Umbilical cord (tissue), 1 donor: ENCODE measurements at regions not wholly inside any gene's neighbourhood (a gene's known extent, or its start where the extent isn't known, plus 50 kb on each side); places are given as distances from the start of the nearest gene placed in this dataset.

Source experiments
- DNase-seq: peaks from one replicate; pipeline ENCODE4 v3.0.0-alpha.2; 2015; ENCODE audit warnings: low spot score

DNA sequence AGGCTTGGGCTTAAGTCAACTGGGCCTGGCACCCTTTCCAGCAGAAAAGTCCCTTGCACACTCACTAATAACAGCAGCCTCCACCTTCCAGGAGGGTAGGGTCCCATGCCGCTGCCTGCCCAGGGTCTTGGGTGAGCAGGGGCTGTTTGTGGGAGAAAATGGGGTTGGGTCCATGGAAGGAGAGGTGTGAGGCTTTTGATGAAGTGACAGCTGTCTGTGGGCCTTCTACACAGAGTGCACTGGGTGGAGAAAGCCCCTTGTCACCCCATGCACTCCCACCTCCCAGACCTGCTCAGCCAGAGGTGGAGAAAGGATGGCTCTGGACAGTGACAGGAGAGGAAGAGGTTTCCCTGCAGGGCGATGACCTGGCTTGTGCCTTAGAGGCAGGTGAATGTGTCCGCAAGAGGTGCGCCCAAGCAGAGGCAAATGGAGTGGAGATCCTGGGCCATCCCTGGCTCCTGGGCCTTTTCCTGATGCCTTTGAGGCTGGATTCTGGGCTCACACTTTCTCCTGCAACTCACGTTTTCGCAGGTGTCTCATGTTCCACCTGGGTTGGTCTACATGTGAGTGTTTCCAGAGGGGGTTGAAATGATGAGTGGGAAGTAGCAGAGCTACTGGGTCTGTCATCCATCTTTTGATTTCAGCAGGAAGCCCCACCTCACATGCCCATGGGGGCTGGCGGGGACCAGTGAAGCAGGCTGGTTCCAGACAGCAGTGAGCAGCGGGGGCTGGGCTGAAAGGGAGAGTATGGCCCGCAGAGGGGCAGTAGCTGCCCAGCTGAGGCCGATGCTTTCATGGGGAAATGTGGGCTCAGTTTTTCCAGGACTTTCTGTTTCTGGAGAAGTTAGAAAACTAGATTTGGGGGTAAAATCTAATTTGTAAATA lies 85.2 kb upstream of the PRR23E start:
- no peak for DNase-seq

DNA sequence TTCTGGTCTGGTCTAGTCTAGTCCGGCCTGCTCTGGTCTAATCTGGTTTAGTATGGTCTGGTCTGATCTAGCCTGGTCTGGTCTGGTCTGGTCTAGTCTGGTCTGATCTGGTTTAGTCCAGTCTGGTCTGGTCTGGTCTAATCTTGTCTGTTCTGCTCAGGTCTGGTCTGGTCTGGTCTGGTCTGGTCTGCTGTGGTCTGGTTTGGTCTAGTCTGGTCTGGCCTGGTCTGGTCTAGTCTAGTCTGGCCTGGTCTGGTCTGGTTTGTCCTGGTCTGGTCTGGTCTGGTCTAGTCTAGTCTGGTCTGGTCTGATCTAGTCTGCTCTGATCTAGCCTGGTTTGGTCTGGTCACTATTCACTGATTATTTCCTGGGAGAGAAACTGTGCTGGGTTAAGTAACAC lies 84.1 kb upstream of the PRR23E start:
- no peak for DNase-seq

DNA sequence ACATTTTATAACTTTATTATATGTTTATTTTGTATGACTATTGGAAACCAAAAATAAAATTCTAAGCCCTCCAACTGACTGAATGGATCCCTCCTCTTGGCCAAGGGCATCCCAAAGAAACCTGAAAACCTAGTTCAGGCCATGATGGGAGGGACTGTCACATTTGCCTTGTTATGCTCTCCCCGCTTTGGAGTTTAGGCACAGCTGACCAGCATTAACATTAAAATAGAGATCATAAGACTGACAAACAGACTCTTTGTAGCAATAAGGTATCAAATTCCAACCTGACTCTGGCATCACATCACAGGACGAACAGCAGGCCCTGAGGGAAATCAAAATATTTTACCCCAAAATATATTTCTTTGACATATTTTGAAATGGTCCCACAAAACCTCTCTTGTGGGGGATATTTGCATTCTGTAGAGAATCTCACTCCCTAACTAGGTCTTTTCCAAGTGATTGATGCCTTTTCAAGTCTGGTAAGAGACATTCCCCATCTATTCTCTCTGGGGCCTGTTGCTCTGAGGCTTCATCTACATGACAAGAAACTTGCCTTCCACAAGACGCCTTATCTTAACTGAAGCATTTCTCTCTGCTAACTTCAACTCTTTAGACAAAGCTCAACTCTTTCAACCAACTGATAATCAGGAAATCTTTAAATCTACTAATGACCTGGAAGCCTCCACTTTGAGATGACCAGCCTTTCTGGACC lies 81.8 kb upstream of the PRR23E start:
- DNase-seq: no peak

DNA sequence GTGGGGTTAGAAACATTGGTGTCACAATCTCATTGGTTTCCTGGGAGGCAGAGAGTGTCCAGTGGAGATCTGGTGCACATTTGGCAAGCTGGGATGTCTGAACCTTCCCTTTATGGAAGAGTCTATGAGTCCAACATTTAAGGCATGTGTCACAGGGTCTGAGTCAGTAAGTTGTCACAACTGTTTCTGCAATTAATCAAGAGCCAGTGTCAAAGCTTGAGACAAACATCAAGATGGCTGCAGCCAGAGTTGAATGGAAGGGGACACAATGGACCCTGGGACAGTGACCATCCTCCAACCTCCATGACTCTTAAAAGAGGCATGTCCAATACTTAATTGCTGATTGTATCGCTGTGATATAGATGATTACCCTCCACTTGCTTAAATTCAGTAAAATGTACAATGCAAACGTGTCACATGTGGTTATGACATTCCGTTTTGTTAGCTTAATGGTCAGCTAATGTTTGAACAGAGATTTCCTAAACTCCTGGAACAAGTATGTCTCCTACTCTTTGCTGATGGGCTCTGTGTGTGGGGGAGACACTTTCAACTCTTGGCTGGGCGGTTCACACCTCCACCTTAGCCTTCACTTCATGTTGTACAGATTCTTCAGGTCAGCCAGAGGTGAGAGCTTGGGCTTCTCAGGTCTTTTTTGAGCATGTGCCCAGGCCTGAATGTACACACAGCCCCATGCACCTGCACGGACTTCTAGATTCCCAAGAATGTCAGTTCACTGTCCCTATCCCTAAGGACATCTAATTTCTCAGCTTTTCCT lies 79.9 kb upstream of the PRR23E start:
- no peak for DNase-seq

DNA sequence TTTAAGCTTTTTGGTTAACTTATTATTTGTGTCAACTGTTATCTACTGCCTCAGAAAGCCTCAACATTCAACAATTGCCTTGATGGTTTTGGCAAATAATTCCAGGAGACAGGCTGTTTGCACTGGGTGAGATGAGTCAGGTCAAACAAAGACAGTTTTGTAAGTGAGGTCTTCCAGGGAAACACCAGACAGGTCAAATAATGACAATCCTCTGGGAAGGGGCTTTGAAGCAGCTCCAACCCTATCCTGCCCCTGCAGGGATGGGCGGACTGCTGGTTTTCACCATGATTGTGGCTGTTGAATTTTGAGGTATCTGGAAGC lies 79.4 kb upstream of the PRR23E start:
- DNase-seq: no peak

DNA sequence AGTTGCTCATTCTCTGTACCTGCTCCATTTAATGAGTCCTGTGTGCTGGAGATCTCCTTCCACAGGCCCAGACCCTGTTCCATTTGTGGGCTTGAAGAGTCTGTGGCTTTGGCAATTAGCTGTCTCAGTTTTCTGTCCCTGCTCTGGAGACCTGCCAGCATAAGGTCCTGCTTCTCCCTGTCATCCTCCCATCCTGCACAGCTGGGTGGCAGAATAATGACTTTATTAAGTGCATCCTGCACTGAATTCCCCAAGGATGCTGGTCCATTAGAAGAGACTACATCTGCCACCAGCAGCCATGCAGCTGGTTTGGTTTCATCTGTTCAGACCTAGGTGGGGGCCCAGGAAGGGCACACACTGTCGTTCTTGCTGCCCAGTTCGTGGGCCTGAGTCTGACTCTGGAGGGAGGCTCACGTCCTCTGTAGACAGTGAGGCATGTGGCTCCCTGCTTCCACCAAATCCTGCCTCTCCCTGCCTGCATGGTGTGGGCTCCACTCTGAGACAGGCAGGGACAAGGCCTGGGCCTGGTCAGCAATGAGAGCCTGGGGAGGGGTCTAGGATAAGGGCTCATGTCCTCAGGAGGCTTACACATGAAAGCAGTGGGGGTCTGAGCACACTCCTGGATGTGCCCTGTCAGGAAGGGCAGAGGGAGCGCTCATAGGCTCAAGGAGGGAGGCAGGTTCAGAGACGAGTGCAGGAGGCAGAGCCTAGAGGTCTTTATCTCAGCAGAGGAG lies 78.4 kb upstream of the PRR23E start:
- DNase-seq: no peak

DNA sequence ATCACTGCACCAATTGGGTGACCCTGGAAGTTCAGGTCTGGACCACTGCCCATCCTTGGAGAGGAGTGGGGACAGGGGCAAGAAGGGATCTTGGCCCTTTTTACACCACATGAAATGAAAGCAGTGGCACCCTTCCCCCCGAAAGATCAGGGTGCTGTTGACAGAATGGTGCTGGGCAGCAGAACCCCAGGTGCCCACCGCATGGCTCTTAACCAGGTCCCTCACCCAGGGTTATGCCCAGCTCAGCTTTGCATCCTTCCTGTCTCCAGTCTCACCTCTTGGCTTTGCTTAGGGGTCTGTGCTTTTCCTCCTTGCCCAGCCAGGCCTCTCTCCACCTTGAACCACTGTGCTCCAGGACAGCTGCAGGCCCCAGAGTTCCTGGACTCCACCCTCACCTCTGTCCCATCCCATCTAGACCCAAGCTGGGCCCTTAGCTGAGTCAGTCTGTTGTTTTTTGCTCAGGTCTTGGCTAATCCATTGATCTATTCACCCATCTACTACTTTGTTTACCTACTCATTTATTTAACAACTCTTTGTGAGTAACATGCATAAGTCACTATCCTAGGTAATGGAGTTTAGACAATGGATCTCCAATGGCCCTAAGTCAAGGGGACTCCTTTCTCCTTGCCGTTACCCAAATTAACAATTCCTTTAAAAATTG lies 77.1 kb upstream of the PRR23E start:
- no peak for DNase-seq

DNA sequence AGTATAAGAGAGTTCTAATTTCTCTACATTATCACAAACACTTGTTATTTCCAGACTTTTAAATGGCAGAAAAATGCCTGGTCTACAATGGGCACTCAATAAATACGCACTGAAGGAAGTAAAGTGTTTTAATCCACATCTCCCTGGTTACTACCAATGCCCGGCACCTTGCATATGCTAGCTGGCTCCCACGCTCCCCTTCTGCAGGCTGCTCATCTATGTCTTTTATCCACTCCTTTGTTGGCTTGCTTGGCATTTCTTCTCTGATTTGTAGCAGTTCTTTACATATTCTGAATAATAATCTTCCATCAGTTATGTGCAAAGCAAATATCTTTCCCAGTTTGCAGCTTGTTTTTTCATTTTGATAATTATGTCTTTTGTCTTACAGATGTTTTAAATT lies 74.6 kb upstream of the PRR23E start:
- DNase-seq: no peak

DNA sequence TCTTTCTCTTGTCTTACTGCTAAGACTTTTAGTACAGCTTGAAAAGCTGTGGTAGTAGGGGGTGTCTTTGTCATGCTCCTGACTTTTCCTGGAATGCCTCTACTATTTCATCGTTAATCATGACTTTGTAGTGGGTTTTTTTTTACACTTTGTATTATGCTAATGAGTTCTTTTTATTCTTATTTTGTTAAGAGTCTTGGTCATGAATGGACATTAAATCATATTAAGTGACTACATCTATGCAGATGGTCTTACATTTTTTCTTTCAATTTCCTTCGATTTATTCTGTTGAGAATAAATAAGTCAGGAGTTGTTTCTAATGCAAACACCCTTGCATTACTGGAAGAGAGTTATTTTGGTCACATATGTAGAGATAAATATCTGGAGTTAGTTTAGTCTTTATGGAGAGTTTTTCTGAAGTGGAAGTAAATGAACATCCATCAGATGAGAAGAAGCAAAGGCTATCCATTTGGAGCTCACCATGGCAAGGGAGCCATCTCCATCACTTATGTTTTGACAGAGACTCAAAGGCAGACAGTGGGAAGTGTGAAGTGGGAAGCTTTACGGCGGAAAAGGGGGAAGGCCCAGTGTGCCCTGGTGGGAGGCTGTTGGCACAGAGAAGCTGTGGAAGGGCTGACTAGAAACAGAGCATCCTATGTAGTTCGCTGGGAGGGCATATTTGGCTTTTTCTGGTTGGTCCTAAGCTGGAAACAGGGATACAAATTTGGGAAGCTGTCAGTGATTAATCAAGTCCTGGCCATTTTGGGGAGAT lies 73.1 kb upstream of the PRR23E start:
- no peak for DNase-seq

DNA sequence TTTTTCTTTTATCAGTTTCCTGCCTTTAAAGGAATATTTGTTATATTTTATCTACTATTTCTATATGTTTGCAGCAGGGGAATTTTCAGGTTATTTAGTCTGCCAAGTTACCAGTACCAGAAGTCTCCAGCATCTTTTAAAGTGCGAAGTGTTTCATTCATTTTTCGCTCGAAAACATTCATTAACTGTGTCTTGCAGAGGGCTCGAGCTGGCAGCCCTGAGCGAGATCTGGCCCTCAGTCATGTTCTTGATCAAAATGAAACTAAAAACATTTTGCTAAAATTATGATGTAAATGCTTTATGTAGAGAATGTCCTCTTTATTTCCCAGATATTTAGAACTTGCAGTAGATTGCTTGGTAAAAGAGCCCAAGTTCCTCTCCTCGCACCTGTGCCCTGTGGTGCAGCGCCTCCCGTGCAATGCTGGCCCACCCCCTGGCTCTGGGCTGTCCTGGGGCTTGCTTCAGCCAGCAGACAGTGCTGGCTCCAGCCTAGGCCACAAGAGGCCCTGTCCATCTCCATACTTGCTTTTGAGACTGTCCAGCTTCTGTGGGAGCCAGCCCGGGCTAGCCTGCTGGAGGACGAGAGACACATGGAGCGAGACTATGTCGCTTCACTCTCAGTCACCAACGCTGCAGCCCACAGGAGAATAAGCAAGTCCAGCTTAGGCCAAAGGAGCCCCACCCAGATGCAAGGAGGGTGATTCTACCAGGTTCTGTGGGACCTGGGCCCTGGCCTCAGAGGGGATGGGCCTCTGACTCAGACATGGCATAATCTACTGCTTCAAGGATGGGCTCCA lies 71.9 kb upstream of the PRR23E start:
- no peak for DNase-seq

DNA sequence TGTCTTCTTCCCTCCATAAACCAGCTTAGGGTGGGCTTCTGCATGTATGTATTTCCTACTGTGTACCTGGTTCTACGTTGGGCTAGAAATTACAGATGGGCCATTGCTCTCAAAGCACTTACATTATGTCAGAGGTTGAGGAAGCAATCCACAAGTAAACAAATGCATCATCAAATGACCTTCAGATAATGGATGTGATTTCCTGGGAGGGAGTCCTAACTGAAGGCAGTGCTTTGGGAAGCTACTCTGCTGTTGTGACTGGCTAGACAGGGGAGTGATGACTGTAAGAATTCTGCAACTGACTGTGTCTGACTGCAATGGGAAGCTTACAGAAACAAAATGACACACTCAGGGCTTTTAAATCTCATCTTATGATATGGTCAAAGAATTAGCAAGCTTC lies 71.0 kb upstream of the PRR23E start:
- DNase-seq: no peak

DNA sequence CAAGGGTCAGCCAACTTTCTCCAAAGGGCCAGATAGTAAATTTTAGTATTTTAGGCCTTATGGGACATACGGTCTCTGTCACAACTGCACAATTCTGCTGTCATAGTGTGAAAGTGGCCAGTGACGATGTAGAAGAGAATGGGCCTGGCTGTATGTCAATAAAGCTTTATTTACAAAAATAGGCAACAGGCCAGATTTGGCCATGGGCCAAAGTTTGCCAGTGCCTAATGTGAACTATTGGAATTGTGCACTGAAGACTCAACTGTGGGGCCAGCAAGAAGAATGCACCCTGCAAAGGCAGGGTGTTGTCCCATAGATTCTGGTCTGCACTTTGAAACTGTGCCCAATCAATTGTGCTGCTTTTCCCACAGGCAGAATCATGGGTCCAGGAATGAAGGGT lies 69.4 kb upstream of the PRR23E start:
- no peak for DNase-seq

DNA sequence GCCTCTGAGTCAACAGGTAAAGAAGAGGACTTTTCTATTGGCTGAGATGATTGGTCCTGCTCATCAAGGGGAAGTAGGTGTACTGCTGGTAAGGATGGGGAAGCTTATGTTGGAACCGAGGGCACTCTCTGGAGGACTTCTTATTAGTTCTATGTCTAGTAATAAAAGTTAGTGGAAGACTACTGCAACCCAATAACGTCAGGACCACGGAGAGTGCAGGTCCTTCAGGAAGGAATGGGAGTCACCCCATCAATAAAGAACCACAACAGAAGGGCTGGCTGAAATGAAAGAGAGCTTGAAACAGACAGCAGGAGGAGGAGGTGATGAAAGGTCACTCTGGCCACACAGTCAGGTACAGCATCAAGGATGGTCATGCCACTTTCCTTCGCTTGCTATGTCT lies 68.8 kb upstream of the PRR23E start:
- no peak for DNase-seq

DNA sequence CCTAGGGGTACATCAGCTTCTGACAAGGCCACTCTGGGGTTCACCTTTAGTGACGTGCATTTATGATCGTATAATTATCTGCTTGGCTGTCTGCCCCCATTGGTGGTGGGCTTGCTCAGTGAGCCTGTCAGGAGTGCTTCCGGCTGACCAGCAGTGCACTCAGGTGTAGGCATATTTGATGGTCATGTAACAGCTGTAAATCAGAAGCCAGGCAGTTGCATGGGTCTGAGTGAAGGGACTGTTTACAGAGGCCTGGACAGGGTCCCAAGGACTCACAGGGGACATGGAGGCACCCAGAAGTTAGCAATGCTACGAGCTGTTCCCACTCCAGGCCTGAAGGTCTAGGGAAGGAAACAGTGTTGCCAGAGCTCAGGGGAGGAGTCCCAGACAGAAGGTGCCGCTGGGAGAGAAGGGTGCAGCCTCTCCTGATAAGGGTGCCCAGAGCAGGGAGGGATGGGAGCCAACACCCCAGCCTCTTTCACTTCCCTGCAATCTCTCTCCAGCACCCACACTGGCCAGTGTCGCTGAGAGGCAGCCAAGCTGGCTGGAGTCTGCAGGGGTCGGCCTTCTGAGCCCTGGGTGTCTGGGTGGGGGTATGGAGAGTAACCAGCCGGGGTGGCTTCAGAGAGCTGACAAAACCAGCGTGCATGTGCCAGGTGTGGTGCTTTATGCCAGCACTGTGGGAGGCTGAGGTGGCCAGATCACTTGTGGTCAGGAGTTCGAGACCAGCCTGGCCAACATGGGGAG lies 61.3 kb upstream of the PRR23E start:
- DNase-seq: no peak

DNA sequence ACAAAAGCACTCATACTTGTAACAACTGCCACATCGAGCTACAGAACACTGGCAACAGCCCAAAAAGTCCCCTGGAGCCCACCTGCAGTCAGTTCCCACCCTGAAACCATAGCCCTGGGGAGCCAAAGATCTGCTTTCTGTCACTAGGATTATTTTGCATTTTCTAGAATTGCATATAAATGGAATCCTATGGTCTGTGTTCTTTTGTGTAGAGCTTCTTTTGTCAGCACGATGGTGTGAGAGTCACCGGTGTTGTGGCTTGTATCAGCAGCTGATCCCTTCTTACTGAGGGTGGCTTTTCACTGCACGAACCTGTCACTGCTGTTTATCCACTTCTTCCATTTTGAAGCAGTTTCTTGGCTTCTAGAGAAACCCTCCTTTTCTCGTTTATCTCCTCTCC lies 60.1 kb upstream of the PRR23E start:
- DNase-seq: no peak

DNA sequence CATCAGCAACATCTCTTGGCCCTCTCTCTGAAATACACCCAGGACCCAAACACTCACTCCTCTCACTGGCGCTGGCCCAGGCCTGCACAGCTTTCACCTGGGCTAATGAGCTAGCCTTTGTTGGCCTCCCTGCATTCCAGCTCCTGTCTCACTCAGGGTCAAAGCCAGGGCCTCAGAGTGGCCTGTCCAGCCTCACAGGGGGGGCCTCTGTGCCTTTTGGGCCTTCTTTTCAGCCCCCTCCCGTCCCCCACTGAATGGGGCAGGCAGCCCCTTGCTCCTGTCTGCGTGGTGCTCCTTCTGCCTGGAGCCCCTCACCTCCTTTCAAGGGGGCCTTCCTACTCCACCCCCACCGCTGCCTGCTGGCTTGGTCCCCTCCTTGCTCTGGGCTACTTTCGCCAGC lies 59.0 kb upstream of the PRR23E start:
- no peak for DNase-seq

DNA sequence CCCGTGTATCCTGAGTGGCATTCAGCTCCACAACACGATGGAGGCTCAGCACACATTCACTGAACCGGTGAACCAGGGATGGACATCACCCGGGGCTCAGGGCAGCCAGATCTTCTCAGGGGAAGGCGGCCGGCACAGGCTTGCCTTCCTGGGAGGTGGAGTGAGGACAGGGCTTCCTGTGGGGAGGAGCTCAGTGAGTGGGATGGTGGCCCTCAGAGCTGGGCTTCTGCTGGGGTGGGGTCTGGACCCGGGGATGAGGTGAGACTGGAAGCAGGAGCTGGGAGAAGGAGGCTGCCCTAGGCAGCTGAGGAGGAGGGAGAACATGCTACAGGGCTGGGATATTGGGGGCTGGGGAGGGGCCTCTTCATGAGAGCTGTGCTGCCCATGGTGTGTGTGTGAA lies 58.5 kb upstream of the PRR23E start:
- no peak for DNase-seq

DNA sequence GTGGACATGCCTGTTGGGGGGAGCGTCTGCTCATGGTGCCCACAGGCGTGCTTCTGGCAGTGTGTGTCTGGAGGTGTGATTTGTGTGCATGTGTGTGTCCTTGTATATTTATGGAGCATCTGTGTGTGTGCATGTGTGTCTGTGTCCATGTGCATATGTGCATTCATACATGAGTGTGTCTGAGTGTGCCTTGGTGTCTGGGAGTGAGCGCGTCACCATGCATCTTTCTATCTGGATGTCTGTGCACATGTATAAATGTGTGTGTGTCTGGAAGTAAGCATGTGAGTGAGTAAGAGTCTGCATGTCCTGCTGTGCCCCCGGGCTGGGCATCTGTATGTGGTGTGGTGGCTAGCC lies 58.1 kb upstream of the PRR23E start:
- no peak for DNase-seq
